ENCODE measurements at regions not wholly inside any gene's neighbourhood (a gene's known extent, or its start where the extent isn't known, plus 50 kb on each side); places are given as distances from the start of the nearest gene placed in this dataset.

GRCh38 chr21:32183396-32183795 is 95.5 kb downstream of the MIS18A start:
- Histone ChIP-seq H3K27ac (no peak overlapping the region), H3K4me3 (ENCODE audit: low read depth, low read length) (no peak overlapping the region), H3K36me3 (no peaks in the 10 kb centered on the region), H3K27me3 (ENCODE audit: insufficient read depth, low read depth, severe bottlenecking) (no peaks in the 10 kb centered on the region), H3K9me3 (ENCODE audit: severe bottlenecking) (peaks cover 6% of the 10 kb centered on the region)
- no peak for TF ChIP-seq CTCF (IDR thresholded peaks at IDR 0.05; ENCODE audit: low read depth, low read length)
- no peak for DNase-seq

GRCh38 chr21:32182449-32182848 is 96.4 kb downstream of the MIS18A start:
- no peak for DNase-seq
- H3K27me3 ChIP-seq (ENCODE audit: insufficient read depth, low read depth, severe bottlenecking): no peaks in the 10 kb centered on the region
- no peaks in the 10 kb centered on the region for H3K36me3 ChIP-seq
- no peak for TF ChIP-seq CTCF (IDR thresholded peaks at IDR 0.05; ENCODE audit: low read depth, low read length)
- H3K4me3 ChIP-seq (ENCODE audit: low read depth, low read length): no peak overlapping the region
- no peak overlapping the region for H3K27ac ChIP-seq
- no peaks in the 10 kb centered on the region for H3K9me3 ChIP-seq (ENCODE audit: severe bottlenecking)

GRCh38 chr21:32181457-32181856 is 97.4 kb downstream of the MIS18A start:
- H3K9me3 ChIP-seq (ENCODE audit: severe bottlenecking): no peaks in the 10 kb centered on the region
- TF ChIP-seq CTCF (IDR thresholded peaks at IDR 0.05; ENCODE audit: low read depth, low read length): no peak
- no peak overlapping the region for H3K27ac ChIP-seq
- H3K27me3 ChIP-seq (ENCODE audit: insufficient read depth, low read depth, severe bottlenecking): no peaks in the 10 kb centered on the region
- H3K36me3 ChIP-seq: no peaks in the 10 kb centered on the region
- H3K4me3 ChIP-seq (ENCODE audit: low read depth, low read length): no peak overlapping the region
- no peak for DNase-seq

GRCh38 chr21:32174819-32175218 is 104.0 kb downstream of the MIS18A start:
- Histone ChIP-seq H3K4me3 (ENCODE audit: low read depth, low read length) (no peak overlapping the region), H3K27ac (no peak overlapping the region), H3K9me3 (ENCODE audit: severe bottlenecking) (peaks cover 4% of the 10 kb centered on the region), H3K27me3 (ENCODE audit: insufficient read depth, low read depth, severe bottlenecking) (no peaks in the 10 kb centered on the region), H3K36me3 (no peaks in the 10 kb centered on the region)
- DNase-seq: no peak
- TF ChIP-seq CTCF (IDR thresholded peaks at IDR 0.05; ENCODE audit: low read depth, low read length): no peak

GRCh38 chr21:32173121-32173724 is 105.6 kb downstream of the MIS18A start:
- Histone ChIP-seq H3K4me3 (ENCODE audit: low read depth, low read length) (no peak overlapping the region), H3K27me3 (ENCODE audit: insufficient read depth, low read depth, severe bottlenecking) (no peaks in the 10 kb centered on the region), H3K36me3 (no peaks in the 10 kb centered on the region), H3K27ac (no peak overlapping the region), H3K9me3 (ENCODE audit: severe bottlenecking) (peaks cover 4% of the 10 kb centered on the region)
- no peak for DNase-seq
- no peak for TF ChIP-seq CTCF (IDR thresholded peaks at IDR 0.05; ENCODE audit: low read depth, low read length)

DNA sequence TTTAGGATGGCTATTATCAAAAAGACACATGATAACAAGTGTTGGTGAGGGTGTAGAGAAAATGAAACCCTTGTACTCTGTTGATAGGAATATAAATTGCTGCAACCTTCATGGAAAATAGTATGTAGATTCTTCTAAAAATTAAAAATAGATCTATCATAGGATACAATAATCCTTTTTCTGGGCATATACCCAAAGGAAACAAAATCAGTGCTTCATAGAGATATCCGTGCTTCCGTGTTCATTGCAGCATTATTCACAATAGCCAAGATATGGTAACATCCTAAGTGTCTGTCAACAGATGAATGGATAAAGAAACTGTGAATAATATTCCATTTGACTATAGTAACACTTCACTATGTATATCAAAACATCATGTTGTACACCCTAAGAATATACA is 106.7 kb downstream of the MIS18A start:
- Histone ChIP-seq H3K27ac (no peak overlapping the region), H3K9me3 (ENCODE audit: severe bottlenecking) (peaks cover 4% of the 10 kb centered on the region), H3K36me3 (no peaks in the 10 kb centered on the region), H3K27me3 (ENCODE audit: insufficient read depth, low read depth, severe bottlenecking) (no peaks in the 10 kb centered on the region), H3K4me3 (ENCODE audit: low read depth, low read length) (no peak overlapping the region)
- no peak for DNase-seq
- TF ChIP-seq CTCF (IDR thresholded peaks at IDR 0.05; ENCODE audit: low read depth, low read length): no peak
